ENCODE measurements at regions not wholly inside any gene's neighbourhood (a gene's known extent, or its start where the extent isn't known, plus 50 kb on each side); places are given as distances from the start of the nearest gene placed in this dataset.

- no peak for ATAC-seq
- no peak for TF ChIP-seq CTCF (IDR thresholded peaks at IDR 0.05)
- DNase-seq = no peak
These were observed 2366.3 kb downstream of the PCDH7 start for GRCh38 chr4:33086331-33086925.

DNA sequence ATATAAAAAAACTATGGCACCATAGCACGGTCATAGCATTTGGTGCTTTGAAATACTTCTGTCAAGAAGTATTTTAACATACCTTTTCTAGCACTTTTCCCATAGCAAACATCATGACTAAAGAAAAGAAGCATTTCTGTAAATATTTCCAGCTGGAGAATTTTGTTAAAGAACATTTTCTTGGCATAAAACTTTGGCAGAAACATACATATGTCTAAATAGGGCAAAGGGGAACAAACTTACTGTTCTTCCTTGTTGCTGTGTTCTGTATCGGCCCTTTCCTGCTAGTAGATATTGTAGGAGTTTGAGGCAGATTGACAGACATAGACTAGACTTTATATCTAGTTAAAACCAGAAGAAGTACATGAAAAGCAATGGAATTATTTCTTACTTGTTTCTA is 2368.5 kb downstream of the PCDH7 start:
- Histone ChIP-seq H3K4me1 (no peaks in the 10 kb centered on the region), H3K27me3 (no peaks in the 10 kb centered on the region), H3K9me3 (no peaks in the 10 kb centered on the region), H3K36me3 (no peaks in the 10 kb centered on the region), H3K4me3 (no peak overlapping the region), H3K27ac (no peak overlapping the region)
- TF ChIP-seq CTCF (IDR thresholded peaks at IDR 0.05) = no peak
- intact Hi-C loops (cut with DNase I) = no loop called here
- DNase-seq = no peak
- ATAC-seq = no peak

More at GRCh38 chr4:33086331-33086925, 2366.3 kb downstream of the PCDH7 start:
- H3K36me3 ChIP-seq = no peaks in the 10 kb centered on the region
- intact Hi-C loops (cut with DNase I) = no loop called here
- H3K4me3 ChIP-seq = no peak overlapping the region
- H3K4me1 ChIP-seq = no peaks in the 10 kb centered on the region
- H3K27ac ChIP-seq = no peak overlapping the region
- H3K27me3 ChIP-seq = no peaks in the 10 kb centered on the region
- no peaks in the 10 kb centered on the region for H3K9me3 ChIP-seq

GRCh38 chr4:33090910-33091309 is 2370.7 kb downstream of the PCDH7 start:
- ATAC-seq = no peak
- Histone ChIP-seq H3K4me3 (no peak overlapping the region), H3K36me3 (no peaks in the 10 kb centered on the region), H3K27ac (no peak overlapping the region), H3K9me3 (no peaks in the 10 kb centered on the region), H3K27me3 (no peaks in the 10 kb centered on the region), H3K4me1 (no peaks in the 10 kb centered on the region)
- intact Hi-C loops (cut with DNase I) = no loop called here
- no peak for DNase-seq
- no peak for TF ChIP-seq CTCF (IDR thresholded peaks at IDR 0.05)

- DNase-seq (no peak), ATAC-seq (no peak)
- TF ChIP-seq CTCF (IDR thresholded peaks at IDR 0.05) = no peak
- H3K4me3 ChIP-seq = no peak overlapping the region
- no peaks in the 10 kb centered on the region for H3K36me3 ChIP-seq
- intact Hi-C loops (cut with DNase I) = no loop called here
- no peaks in the 10 kb centered on the region for H3K27me3 ChIP-seq
- no peaks in the 10 kb centered on the region for H3K4me1 ChIP-seq
- no peak overlapping the region for H3K27ac ChIP-seq
- no peaks in the 10 kb centered on the region for H3K9me3 ChIP-seq
These were observed 2371.8 kb downstream of the PCDH7 start for GRCh38 chr4:33091961-33092360.

DNA sequence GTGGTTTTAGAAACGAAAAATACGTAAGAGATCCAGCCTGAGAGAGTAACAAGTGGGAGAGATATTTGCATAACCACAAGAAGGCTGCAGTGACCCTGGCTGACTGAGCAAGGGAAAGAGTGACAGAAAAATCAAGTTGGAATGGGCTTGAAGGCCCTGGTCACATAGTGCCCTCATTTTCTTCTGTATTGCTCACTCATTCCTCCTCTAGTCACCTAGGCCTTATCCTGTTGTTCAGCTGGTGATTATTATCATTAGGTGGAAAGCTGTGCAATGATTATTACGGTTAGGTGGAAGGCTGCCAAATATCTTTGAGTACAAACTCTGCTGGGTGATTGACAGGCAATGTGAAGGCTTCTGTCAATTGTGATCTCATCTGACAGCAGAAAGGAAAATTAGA is 2384.1 kb downstream of the PCDH7 start:
- DNase-seq (no peak), ATAC-seq (no peak)
- no peaks in the 10 kb centered on the region for H3K36me3 ChIP-seq
- H3K4me1 ChIP-seq = no peaks in the 10 kb centered on the region
- intact Hi-C loops (cut with DNase I) = no loop called here
- no peak overlapping the region for H3K27ac ChIP-seq
- H3K4me3 ChIP-seq = no peak overlapping the region
- H3K27me3 ChIP-seq = no peaks in the 10 kb centered on the region
- no peaks in the 10 kb centered on the region for H3K9me3 ChIP-seq
- no peak for TF ChIP-seq CTCF (IDR thresholded peaks at IDR 0.05)

GRCh38 chr4:33107814-33108213 is 2387.6 kb downstream of the PCDH7 start:
- no peaks in the 10 kb centered on the region for H3K27me3 ChIP-seq
- intact Hi-C loops (cut with DNase I) = no loop called here
- DNase-seq = no peak
- H3K4me3 ChIP-seq = no peak overlapping the region
- TF ChIP-seq CTCF (IDR thresholded peaks at IDR 0.05) = no peak
- H3K9me3 ChIP-seq = no peaks in the 10 kb centered on the region
- no peaks in the 10 kb centered on the region for H3K36me3 ChIP-seq
- no peak for ATAC-seq
- H3K4me1 ChIP-seq = no peaks in the 10 kb centered on the region
- H3K27ac ChIP-seq = no peak overlapping the region
